ENCODE measurements at regions not wholly inside any gene's neighbourhood (a gene's known extent, or its start where the extent isn't known, plus 50 kb on each side); places are given as distances from the start of the nearest gene placed in this dataset.

DNA sequence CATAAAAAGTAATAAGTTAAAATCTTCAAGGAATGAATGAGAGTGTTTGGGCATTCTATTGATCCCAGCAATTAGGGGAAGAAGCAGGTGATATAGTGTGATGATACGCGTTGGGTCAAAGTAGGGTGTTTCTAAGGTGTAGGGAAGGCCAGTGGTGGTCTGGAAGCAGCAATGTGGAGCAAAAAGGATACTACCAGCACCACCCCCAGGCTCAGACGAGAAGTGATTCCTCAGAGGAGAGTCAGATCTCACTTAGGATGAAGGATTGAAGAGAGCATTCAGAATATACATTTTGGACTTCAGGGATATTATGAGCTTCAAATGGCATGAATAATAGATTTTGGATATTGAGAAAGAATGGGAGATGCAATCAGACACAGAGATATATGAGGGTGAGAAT is 497.6 kb downstream of the RMST start:
- Histone ChIP-seq H3K4me3 (no peak overlapping the region), H3K4me1 (ENCODE audit: control insufficient read depth, insufficient read depth, low read length) (no peaks in the 10 kb centered on the region), H3K79me2 (ENCODE audit: control insufficient read depth, insufficient read depth, low read length) (no peaks in the 10 kb centered on the region), H3K27ac (ENCODE audit: control insufficient read depth, insufficient read depth) (no peak overlapping the region), H2AFZ (ENCODE audit: control insufficient read depth, low read depth, low read length) (no peak overlapping the region), H3K27me3 (replicated peaks in 1 of 2; ENCODE audit: control insufficient read depth in 2 of 2, insufficient read depth in 2 of 2, low read length in 1 of 2) (no peaks in the 10 kb centered on the region), H3K9me3 (replicated peaks; ENCODE audit: control insufficient read depth, insufficient read depth, low read length) (no peaks in the 10 kb centered on the region), H3K36me3 (ENCODE audit: control insufficient read depth in 2 of 2, insufficient read depth in 2 of 2, low read length in 1 of 2) (no peaks in the 10 kb centered on the region), H4K20me1 (ENCODE audit: control insufficient read depth, insufficient read depth) (no peaks in the 10 kb centered on the region), H3K9ac (ENCODE audit: control insufficient read depth, insufficient read depth, low read length) (no peak overlapping the region), H3K4me2 (ENCODE audit: control insufficient read depth, insufficient read depth) (no peak overlapping the region)
- no peak for FAIRE-seq
- TF ChIP-seq, protein P1, sequence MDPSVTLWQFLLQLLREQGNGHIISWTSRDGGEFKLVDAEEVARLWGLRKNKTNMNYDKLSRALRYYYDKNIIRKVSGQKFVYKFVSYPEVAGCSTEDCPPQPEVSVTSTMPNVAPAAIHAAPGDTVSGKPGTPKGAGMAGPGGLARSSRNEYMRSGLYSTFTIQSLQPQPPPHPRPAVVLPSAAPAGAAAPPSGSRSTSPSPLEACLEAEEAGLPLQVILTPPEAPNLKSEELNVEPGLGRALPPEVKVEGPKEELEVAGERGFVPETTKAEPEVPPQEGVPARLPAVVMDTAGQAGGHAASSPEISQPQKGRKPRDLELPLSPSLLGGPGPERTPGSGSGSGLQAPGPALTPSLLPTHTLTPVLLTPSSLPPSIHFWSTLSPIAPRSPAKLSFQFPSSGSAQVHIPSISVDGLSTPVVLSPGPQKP (IDR thresholded peaks at IDR 0.05; ENCODE audit: low read depth, low read length): no peak
- TF ChIP-seq RUNX3 (IDR thresholded peaks at IDR 0.05; ENCODE audit: low read length) (no peak), SIX5 (IDR thresholded peaks at IDR 0.05; ENCODE audit: low read depth, low read length, severe bottlenecking) (no peak), SP1 (IDR thresholded peaks at IDR 0.05; ENCODE audit: low read depth, low read length) (no peak), GATAD2B (conservative IDR thresholded peaks at IDR 0.05; ENCODE audit: low read depth) (no peak), NBN (IDR thresholded peaks at IDR 0.05) (no peak), BRCA1 (IDR thresholded peaks at IDR 0.05; ENCODE audit: low read depth, low read length) (no peak), POU2F2 (IDR thresholded peaks at IDR 0.05; ENCODE audit: borderline replicate concordance, low read depth, low read length) (no peak), ZNF274 (IDR thresholded peaks at IDR 0.05; ENCODE audit: insufficient read depth, insufficient read length) (no peak), RELA (IDR thresholded peaks at IDR 0.05; ENCODE audit: borderline replicate concordance, partially characterized antibody) (no peak), DPF2 (IDR thresholded peaks at IDR 0.05) (no peak), MXI1 (IDR thresholded peaks at IDR 0.05; ENCODE audit: low read depth, low read length) (no peak), CBX3 (IDR thresholded peaks at IDR 0.05; ENCODE audit: borderline replicate concordance, low read depth) (no peak), EGR1 (IDR thresholded peaks at IDR 0.05; ENCODE audit: borderline replicate concordance in 1 of 2, low read depth in 2 of 2, low read length in 2 of 2) (no peak), EP300 (IDR thresholded peaks at IDR 0.05; ENCODE audit: borderline replicate concordance in 1 of 2, control insufficient read depth in 1 of 2, low read depth in 2 of 2, low read length in 2 of 2) (no peak), TCF12 (IDR thresholded peaks at IDR 0.05; ENCODE audit: low read depth, low read length) (no peak), NKRF (conservative IDR thresholded peaks at IDR 0.05) (no peak)
- TF ChIP-seq, protein P2, sequence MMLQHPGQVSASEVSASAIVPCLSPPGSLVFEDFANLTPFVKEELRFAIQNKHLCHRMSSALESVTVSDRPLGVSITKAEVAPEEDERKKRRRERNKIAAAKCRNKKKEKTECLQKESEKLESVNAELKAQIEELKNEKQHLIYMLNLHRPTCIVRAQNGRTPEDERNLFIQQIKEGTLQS (IDR thresholded peaks at IDR 0.05; ENCODE audit: borderline replicate concordance, extremely low read depth, low read depth, low read length): no peak
- TF ChIP-seq, protein P3, sequence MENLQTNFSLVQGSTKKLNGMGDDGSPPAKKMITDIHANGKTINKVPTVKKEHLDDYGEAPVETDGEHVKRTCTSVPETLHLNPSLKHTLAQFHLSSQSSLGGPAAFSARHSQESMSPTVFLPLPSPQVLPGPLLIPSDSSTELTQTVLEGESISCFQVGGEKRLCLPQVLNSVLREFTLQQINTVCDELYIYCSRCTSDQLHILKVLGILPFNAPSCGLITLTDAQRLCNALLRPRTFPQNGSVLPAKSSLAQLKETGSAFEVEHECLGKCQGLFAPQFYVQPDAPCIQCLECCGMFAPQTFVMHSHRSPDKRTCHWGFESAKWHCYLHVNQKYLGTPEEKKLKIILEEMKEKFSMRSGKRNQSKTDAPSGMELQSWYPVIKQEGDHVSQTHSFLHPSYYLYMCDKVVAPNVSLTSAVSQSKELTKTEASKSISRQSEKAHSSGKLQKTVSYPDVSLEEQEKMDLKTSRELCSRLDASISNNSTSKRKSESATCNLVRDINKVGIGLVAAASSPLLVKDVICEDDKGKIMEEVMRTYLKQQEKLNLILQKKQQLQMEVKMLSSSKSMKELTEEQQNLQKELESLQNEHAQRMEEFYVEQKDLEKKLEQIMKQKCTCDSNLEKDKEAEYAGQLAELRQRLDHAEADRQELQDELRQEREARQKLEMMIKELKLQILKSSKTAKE (IDR thresholded peaks at IDR 0.05; ENCODE audit: low read depth, poor library complexity, severe bottlenecking): no peak
- POLR2A ChIA-PET: no interaction called here
- intact Hi-C loops (cut with micrococcal nuclease; ENCODE audit: unreplicated experiment): loop anchor here (5.0 kb wide), 2 partner anchors 412 to 1383 kb away; no protein-coding TSS in a partner anchor
- in situ Hi-C loops (cut with MboI): loop anchor here (25.0 kb wide), 1 partner anchor 1373 kb away; no protein-coding TSS in a partner anchor
- DNase-seq (ENCODE audit: low read depth, low spot score): no peak
- SMC1A ChIA-PET (ENCODE audit: uncharacterized antibody, unreplicated experiment): interaction anchor here (1.0 to 3.6 kb wide), 15 partner anchors 12 to 811 kb away, joined by 3 to 12 read pairs (median 4); no protein-coding TSS in a partner anchor
- RAD21 ChIA-PET (ENCODE audit: unreplicated experiment): interaction anchor here (0.7 to 1.6 kb wide), 5 partner anchors 372 to 1383 kb away, joined by 3 to 7 read pairs (median 5); no protein-coding TSS in a partner anchor
- CTCF ChIA-PET: interaction anchor here (0.6 to 3.8 kb wide), 35 partner anchors 8 to 1383 kb away, joined by 3 to 28 read pairs (median 4); no protein-coding TSS in a partner anchor
- 57% methylated on average over 3 of the region's 3 CpGs for WGBS (ENCODE audit: insufficient coverage, insufficient replicate concordance, low lambda C conversion rate, missing lambda C conversion rate)
- BruUV-seq (replicated peaks): no TSS peak
- ATAC-seq: no peak
